HG03025 (cell line): ENCODE measurements at regions not wholly inside any gene's neighbourhood (a gene's known extent, or its start where the extent isn't known, plus 50 kb on each side); places are given as distances from the start of the nearest gene placed in this dataset.
"Not testable (repeated sequence)": the region's sequence is repeated elsewhere in the genome, so short reads cannot be mapped to it uniquely, and the experiment has no call there.

Experiments
- ATAC-seq: cut with Tn5 transposase; IDR thresholded peaks from one replicate; pipeline ENCODE4 v1.9.1; 2021; ENCODE audit warnings: mild to moderate bottlenecking, moderate library complexity; ENCODE audit not compliant: unreplicated experiment, low FRiP score

DNA sequence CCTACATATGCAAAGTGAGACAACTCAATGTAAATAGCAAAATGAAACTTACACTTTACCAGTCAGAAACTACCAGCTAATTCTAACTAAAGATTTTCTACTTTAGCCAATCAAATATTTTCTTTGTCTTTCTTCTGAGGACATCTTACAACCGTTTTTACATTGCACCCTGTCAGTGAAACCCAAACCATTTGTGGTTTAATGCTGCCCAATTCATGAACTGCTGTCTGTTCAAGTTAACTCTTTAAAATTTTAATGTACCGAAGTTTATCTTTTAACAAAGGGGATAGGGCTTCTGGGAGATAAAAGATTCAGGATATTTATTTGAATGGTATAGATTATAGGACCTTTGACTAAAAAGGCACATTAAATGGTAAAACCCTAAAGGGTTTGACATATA, 121.3 kb upstream of the HDDC2 start:
- ATAC-seq = no peak

DNA sequence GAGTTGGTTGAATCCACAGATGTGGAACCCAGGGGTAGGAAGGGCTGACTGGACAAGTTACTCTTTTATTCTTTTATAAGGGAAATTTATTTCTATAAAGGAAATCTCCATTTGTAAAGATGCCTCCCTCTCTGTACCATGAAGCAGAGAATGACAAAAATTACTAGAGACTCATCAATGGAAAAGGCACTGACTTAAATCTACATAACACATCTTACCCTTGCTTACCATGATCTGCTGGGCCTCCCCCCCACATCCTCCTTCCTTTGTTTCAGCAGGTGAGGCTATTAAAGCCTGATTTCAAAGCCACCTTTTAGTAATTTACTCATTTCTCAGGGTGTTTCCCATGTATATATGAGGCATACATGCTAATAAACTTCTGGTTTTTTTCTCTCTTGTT, 130.2 kb upstream of the HDDC2 start:
- ATAC-seq = no peak

DNA sequence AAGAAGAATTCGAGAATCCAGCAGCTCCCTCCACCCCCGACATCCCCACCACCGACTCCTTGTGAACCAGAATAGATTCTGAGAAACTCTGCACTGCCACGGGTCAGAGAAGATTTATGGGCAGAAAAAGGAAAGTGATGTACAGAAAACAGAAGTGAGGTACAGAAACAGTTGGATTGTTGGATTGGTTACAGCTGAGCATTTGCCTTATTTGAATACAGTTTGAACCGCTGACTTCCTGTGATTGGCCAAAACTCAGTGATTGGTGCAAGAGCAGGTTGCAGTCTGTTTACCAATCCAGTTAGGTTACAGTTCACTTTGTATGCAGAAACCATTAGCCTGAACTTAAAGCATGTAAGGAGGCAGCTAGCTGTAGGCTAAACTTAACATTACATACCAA, 131.2 kb upstream of the HDDC2 start:
- ATAC-seq = no peak

DNA sequence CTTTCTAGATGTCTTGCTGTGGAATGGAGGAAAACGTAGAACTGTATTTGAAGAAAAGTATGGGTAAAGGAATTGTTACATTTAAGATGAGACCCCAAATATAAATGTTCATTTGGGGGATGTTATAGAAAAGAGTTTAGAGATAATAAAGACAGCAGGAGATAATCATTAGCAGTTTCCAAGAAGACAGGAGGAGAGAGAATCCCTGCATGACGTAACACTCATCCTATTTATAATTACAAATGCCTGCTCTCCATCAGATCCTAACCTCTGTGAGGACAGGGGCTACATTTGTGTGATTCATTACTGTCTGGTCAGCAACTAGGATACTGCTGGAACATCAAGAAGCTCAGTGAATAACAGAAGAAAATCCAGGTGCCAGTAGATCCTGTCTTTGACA, 133.0 kb upstream of the HDDC2 start:
- no peak for ATAC-seq

DNA sequence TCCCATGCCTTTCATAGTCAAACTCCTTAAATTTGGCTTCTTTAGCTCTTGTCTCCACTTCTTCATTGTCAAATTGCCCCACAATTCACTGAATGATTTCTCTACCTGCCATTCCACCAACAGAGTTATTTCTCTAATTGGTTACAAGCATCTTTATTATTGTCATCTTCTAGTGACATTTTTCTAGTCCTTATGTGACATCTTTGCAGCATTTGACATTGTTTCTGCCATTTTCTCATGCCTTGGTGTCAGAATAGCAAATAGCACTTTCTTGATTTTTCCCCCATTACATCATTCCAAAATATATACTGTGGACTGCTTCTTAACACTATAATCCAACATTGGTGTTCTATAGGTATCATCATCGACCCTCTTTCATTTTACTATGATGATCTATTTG, 137.7 kb upstream of the HDDC2 start:
- ATAC-seq = no peak

DNA sequence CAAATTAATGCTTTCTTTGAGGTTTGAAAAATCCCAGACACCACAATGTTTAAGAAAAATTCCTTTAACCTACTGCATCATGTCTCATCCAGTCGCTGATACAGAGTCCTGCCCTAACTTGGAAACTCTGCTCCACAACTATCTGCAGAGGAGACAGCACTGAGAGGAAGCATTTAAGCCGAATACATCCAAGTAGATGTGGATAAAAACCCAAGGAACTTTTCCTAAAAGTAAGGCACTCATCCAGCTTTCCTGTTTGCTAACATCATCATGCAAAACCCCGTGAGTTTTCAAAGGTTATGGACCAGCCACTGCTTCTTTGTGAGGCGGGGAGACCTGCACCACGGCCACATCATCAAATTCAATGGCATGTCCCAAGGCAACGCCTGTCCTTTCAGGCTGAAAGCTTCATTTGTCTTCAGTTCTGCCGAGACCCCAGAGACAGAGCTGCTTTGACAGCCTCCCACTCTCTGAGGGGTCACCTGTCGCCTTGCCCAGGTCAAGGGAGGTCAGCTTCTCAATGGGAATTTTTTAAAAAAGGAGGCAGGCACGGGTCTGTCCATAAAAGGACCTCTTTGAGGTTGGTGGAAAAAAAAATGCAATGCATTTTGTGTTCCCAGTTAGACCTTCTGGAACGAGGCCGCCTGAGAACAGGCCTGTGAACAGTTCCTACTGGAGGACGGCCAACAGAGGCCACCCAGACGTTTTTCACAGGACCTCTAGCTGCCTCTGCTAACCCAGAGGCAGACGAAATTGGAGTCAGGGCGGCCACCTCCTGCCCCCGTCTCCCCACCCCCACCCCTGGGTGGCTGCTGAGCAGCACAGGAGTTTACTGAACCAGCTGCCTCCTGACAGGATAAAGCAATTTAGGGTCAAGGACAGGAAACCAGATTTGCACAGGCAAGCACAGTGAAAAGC, 142.5 kb upstream of the HDDC2 start:
- no peak for ATAC-seq

DNA sequence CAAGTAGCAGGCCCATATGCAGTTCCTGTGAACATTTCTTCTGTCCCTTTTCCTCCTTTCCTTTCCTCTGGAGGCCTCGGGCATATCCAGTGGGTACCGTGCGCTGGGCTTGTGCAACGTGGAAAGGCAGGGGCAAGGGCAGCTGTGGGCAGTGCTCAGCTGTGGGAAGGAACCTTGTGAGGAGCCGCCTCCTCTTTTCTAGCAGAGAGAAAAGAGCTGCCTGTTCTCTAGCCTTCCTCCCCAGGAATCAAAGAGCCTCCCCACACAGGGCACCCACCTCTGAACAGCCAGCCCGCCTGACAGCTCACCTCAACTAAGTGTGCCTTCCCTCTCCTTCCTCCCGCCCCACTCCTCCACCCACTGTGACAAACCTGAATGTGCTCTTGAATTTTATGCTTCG, 143.3 kb upstream of the HDDC2 start:
- no peak for ATAC-seq

DNA sequence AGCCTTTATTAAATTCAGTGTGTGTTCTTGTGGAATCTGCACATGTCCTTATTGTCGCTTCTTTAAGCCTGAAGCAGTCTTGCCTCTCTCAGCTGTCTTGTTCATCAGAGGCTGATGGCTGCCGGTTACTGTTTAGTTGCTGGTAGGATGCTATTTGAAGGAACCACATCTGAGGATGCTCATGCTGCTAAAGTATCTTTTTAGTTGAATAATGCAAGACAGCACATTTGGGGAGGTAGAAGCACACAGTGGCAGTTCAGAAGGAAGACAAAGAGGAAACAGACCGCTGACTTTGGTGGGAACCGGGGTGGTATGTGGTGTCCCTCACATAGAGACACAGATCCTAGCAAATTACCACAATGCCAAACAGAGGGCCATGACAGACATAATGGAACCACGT, 144.2 kb upstream of the HDDC2 start:
- ATAC-seq = no peak

DNA sequence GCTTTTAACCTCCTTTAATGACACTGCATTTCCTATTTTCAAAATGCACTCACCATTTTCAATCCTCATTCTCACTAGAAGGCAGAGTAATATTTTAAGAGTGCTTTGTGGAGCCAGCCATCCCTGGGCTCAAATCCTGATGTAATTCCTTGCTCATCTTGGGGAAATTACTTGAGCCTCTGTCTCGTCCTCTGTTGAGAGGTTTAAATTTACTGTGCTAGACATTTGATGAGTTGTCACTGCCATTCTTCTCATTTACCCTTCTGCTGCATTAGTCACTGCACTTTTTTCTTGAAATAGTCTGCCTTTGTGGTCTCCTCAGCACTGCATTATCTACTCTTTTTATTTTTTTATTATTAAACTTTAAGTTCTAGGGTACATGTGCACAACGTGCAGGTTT, 150.0 kb upstream of the HDDC2 start:
- ATAC-seq = no peak

DNA sequence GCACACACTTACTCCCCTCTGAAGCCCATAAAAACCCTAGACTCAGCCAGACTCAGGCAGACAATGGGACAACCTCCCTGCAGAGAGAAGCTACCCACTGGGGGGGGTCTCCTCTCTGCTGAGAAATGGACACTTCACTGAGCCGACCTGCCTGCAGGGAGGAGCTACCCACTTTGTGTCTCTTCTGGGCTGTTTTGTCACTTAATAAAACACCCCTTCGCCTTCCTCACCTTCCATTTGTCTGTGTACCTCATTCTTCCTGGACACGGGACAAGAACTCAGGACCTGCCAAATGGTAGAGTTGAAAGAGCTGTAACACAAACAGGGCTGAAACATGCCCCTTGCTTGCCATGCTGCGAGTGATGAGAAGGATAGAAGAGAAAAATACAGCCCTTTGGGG, 151.7 kb upstream of the HDDC2 start:
- no peak for ATAC-seq

DNA sequence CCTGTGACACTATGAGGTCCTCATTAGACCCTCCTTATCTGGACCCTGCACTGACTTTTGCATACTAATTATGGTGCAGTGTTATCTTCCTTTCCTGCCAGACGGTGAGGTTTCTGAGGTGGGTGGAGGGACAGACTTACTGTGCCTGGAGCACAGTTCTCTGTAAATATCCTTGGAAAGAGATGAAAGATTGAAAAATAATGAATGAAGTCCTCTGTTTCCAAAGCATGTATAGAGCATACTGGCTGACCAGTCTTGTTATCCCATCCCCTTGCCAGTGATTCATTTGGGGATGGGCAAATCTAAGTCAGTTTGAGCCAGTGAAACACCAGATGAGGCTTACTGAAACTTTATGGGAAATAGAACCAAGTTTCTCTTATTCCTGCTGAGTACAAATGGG, 152.6 kb upstream of the HDDC2 start:
- ATAC-seq = no peak

DNA sequence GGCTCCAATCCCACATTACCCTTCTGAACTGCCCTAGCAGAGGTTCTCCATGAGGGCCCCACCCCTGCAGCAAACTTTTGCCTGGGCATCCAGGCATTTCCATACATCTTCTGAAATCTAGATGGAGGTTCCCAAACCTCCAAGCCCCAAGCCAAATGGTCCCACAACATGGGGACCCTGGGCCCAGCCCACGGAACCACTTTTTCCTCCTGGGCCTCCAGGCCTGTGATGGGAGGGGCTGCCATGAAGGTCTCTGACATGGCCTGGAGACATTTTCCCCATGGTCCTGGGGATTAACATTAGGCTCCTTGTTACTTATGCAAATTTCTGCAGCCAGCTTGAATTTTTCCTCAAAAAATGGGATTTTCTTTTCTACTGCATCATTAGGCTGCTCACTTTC, 156.7 kb upstream of the HDDC2 start:
- ATAC-seq = not testable (repeated sequence)

DNA sequence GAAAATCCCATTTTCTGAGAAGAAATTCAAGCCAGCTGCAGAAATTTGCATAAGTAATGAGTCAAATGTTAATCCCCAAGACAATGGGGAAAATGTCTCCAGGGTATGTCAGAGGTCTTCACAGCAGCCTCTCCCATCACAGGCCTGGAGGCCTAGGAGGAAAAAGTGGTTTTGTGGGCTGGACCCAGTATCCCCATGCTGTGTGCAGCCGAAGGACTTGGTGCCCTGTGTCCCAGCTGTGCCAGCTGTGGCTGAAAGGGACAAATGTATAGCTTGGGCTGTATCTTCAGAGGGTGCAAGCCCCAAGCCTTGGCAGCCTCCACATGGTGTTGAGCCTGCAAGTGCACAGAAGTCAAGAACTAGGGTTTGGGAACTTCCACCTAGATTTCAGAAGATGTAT, 163.6 kb upstream of the HDDC2 start:
- ATAC-seq = not testable (repeated sequence)

DNA sequence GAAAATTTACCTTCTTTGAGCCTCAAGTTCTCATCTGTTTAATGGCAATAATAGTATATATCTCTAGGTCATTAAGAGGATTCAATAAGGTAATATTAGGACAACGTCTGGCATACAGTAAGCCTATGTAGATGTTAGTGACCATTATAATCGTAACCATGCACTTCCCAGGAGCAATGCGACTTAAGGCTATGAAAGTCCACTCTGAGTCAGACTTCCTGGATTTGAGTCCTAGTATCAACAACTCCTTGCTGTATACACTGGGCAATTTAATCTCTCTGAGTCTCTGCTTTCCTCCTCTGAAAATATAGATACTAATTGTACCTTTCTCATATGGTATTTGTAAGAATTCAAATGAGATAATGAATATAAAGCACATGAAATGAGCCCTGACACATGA, 168.1 kb upstream of the HDDC2 start:
- ATAC-seq = no peak

DNA sequence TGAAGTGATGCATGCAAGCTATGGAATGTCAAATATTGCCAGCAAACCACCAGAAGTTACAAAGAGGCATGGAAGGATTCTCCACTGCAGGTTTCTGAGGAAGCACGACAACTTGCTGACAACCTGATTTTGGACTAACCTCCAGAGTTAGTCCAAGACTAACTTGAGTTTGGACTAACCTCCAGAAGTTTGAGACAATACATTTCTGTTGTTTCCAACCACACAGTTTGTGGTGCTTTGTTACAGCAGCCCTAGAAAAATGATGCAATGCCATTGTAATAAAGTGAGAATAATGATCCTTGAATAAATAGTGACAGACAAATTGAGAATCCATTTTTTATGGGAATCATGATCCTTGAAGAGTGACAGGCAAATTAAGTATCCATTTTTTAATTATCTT, 169.9 kb upstream of the HDDC2 start:
- no peak for ATAC-seq

DNA sequence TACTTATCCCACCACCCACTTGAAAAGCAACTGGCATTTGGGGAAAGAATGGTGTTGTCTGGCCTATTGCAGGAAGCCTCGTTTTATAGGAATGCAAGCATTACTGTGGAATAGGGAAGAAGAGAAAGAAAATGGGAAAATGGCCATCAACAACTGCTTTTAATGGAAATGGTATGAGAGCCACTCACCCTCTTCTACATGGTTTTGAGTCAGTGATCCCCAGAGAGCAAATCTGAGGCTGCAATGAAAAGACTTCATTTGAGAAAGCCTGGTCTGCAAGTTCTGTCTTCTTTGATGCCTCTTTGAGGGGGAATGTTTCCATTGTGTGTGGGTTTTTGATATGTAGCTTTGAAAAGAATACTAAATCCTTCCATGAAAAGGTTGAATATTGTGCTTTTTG, 172.3 kb upstream of the HDDC2 start:
- no peak for ATAC-seq

DNA sequence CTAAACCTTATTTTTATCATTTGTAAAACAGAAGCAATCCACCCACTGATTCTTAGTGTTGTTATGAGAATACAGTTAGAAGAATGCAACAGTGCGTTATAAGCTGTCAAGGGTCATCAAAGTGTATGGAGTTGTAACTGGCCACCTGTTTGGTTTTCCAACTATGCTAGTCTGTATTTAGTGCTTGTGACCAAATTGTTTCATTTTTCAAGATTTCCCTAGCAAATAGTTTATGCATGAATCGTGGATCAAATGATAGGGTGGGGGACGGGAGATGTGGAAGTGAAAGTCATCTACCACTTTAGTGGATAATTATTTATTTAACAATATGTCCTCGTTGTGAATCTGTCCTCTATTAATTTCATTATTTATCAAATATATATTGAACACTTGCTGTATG, 175.4 kb upstream of the HDDC2 start:
- ATAC-seq = no peak

DNA sequence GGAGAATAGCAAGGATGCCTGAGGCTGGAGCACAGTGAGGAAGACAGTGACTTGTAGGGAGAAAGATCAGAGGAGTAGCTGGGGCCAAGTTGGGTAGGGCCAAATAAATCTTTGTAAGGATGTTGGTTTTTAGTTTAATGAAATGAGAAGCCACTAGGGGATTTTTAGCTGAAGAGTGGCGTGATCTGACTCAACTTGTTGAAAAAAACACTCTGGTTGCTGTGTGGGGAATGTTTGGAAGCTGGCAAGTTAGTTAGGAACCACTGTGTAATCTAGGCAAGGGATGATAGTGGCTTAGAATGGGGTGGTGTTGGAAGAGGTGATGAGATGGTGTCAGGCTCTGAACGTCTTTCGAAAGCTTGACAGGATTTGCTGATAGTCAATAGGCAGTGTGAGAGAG, 176.1 kb upstream of the HDDC2 start:
- ATAC-seq = no peak

DNA sequence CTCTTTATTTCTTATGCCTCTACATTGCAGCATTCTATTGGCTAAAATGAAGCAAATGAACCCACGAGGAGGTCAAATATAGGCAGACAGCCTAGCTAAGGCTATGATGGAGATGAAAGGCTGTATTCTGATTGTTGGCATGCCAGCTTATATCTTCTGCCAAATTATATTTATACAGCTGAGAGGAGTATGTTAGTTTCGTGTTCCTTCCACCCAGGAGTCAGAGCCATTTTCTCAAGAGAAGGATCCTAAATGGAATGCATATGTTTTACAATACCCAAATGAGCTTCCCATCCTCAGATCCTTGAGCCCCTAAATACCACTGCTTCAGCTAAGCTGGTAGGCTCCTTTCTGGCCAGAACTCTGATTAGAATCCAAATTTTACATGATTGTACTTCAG, 178.4 kb upstream of the HDDC2 start:
- no peak for ATAC-seq

DNA sequence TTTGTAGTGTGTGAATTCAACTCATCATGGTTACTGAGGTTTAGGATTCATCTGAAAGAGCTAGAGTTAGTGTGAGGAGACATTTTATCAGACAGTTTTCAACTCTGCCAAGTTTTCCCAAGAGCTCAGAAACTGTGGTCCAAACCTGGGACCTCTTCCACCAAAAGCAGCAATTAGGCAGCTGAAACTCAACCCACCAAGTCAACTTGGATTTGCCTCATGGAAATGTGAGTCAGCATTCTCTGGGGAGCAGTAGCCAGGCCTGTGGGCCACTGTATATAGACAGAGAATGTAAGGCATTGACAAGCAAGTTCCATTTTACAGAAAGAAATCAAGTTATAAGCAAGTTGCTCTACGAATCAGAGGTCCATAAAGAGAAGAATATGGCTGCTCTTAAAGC, 178.8 kb upstream of the HDDC2 start:
- no peak for ATAC-seq

DNA sequence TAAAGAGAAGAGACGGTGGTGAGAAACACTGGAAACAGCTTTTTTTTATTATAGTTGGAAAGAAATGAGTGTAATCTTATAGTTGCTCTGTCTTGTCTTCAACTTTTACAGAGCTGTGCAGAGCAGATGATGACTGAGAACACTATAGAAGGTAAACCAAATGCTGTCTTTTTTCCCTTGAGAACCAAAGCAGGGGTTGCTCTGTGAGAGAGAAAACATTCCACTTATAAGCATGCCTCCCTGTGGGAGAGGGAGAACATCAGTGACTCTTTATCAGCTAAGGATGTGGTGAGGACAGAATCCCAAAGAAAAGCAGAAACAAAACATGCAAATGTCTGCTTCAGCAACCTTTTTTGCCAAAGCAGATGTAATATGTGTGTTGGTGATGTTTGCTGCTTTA, 179.3 kb upstream of the HDDC2 start:
- no peak for ATAC-seq

DNA sequence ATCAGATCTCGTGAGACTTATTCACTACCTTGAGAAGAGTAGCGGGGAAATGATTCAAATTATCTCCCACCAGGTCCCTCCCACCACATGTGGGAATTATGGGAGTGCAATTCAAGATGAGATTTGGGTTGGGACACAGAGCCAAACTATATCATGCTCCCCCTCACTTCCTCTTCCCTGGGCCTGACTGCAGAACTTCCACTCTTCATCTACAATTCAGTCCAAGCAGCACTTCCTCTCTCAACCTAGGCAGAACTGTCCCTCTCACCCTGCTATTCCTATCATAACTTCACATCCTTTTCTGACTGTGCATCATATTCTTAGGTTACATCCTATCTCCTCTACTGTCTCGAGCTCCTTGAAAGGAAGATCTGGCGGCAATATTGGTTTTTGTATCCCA, 184.0 kb upstream of the HDDC2 start:
- ATAC-seq = no peak

DNA sequence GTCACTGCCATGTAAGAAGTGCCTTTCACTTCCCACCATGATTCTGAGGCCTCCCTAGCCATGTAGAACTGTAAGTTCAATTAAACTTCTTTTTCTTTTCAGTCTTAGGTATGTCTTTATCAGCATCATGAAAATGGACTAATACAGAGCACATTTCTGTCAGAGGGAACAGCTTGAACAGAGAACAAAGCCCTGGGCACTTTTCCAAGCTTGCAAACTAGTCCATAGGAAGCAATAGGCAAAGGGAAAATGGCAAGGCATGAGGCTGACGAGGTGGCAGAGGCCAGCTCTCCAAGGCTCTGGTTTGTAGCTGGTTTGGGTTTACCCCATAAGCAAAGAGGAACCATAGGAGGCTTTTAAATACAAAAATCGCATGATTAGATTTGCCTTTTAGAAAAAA, 185.1 kb upstream of the HDDC2 start:
- no peak for ATAC-seq
